Body of pancreas (tissue), 4 donors: ENCODE measurements at regions not wholly inside any gene's neighbourhood (a gene's known extent, or its start where the extent isn't known, plus 50 kb on each side); places are given as distances from the start of the nearest gene placed in this dataset.

Experiments
- CTCF ChIP-seq, 7 experiments: fragments of 450-650 bp in 4 of 7; fragments of 200-600 bp in 3 of 7; sonication (generic) in 3 of 7; IDR thresholded peaks; one replicate each; pipeline ENCODE4 v1.5.1; 2016 to 2019; ENCODE audit warnings: antibody characterized with exemption in 7 of 7
- POLR2A ChIP-seq, 3 donors: fragments of 450-650 bp; IDR thresholded peaks; one replicate each; pipeline ENCODE4 v1.6.1; 2016; ENCODE audit warnings: antibody characterized with exemption in 3 of 3, mild to moderate bottlenecking in 2 of 3

- TF ChIP-seq CTCF (IDR thresholded peaks at IDR 0.05) (no peak), POLR2A (IDR thresholded peaks at IDR 0.05) (no peak)
These were observed 83.0 kb downstream of the PJA1 start for GRCh38 chrX:69082055-69082752.
